GM12891 (cell line): ENCODE measurements at regions not wholly inside any gene's neighbourhood (a gene's known extent, or its start where the extent isn't known, plus 50 kb on each side); places are given as distances from the start of the nearest gene placed in this dataset.

Source experiments
- POLR2A ChIP-seq: IDR thresholded peaks from 2 replicates; pipeline ENCODE4 v1.6.1; 2011; ENCODE audit warnings: low read depth, low read length, control low read depth
- POU2F2 ChIP-seq: IDR thresholded peaks from 2 replicates; pipeline ENCODE4 v1.6.1; 2011; ENCODE audit warnings: low read depth, mild to moderate bottlenecking, control low read depth, low read length, moderate library complexity

DNA sequence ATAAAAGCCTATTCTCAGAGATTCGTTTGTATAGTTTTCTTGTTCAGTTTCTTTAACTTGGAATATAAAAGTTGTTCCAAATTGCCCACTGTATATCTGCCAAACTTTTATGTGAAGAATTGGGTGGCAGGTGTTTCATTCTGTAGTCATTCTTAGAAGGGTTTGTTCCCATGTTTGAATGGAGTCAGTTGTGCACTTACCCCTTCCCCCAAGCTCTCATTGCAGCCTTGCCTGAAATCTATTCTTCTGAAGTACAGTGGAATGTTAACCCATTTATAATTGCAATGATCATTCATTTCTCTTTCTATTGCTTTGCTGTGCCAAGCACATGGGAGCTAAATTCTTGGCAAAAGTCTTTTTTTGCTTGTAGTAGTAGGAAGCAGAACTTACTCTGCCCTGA lies 375.3 kb upstream of the C1orf87 start:
- no peak for TF ChIP-seq POLR2A
- TF ChIP-seq POU2F2, result no peak
